HG03575 (cell line): ENCODE measurements at regions not wholly inside any gene's neighbourhood (a gene's known extent, or its start where the extent isn't known, plus 50 kb on each side); places are given as distances from the start of the nearest gene placed in this dataset.
"Not testable (repeated sequence)": the region's sequence is repeated elsewhere in the genome, so short reads cannot be mapped to it uniquely, and the experiment has no call there.

Experiments
- ATAC-seq: cut with Tn5 transposase; IDR thresholded peaks from one replicate; pipeline ENCODE4 v1.9.1; 2021; ENCODE audit not compliant: unreplicated experiment, insufficient number of reproducible peaks, low FRiP score; ENCODE audit errors: extremely low read depth

GRCh38 chr2:133886735-133887675 is 318.7 kb upstream of the NCKAP5 start:
- ATAC-seq: no peak

GRCh38 chr2:133887676-133888040 is 319.4 kb upstream of the NCKAP5 start:
- ATAC-seq: no peak

GRCh38 chr2:133888107-133888506 is 319.8 kb upstream of the NCKAP5 start:
- no peak for ATAC-seq

GRCh38 chr2:133888621-133889219 is 320.5 kb upstream of the NCKAP5 start:
- no peak for ATAC-seq

GRCh38 chr2:133892352-133892913 is 324.2 kb upstream of the NCKAP5 start:
- ATAC-seq: no peak

GRCh38 chr2:133894429-133894828 is 326.2 kb upstream of the NCKAP5 start:
- no peak for ATAC-seq

GRCh38 chr2:133897838-133898237 is 329.6 kb upstream of the NCKAP5 start:
- ATAC-seq: not testable (repeated sequence)

- ATAC-seq: no peak
Observed at GRCh38 chr2:133900909-133901308, 332.6 kb upstream of the NCKAP5 start.

- ATAC-seq: no peak
Observed at GRCh38 chr2:133906396-133906795, 338.1 kb upstream of the NCKAP5 start.

- no peak for ATAC-seq
Observed at GRCh38 chr2:133906926-133907325, 338.7 kb upstream of the NCKAP5 start.

GRCh38 chr2:133908171-133908570 is 339.9 kb upstream of the NCKAP5 start:
- ATAC-seq: no peak

- ATAC-seq: no peak
Observed at GRCh38 chr2:133918141-133918540, 335.7 kb upstream of the MGAT5 start.

GRCh38 chr2:133919285-133919684 is 334.6 kb upstream of the MGAT5 start:
- ATAC-seq: no peak

- ATAC-seq: no peak
Observed at GRCh38 chr2:133927894-133928293, 326.0 kb upstream of the MGAT5 start.

- ATAC-seq: no peak
Observed at GRCh38 chr2:133936096-133936495, 317.8 kb upstream of the MGAT5 start.

GRCh38 chr2:133936601-133937000 is 317.3 kb upstream of the MGAT5 start:
- no peak for ATAC-seq

GRCh38 chr2:133937669-133938068 is 316.2 kb upstream of the MGAT5 start:
- no peak for ATAC-seq

GRCh38 chr2:133940134-133940533 is 313.7 kb upstream of the MGAT5 start:
- ATAC-seq: no peak

GRCh38 chr2:133941666-133942065 is 312.2 kb upstream of the MGAT5 start:
- no peak for ATAC-seq

GRCh38 chr2:133942398-133942797 is 311.5 kb upstream of the MGAT5 start:
- ATAC-seq: no peak
